GDM1 (cell line): ENCODE measurements at regions not wholly inside any gene's neighbourhood (a gene's known extent, or its start where the extent isn't known, plus 50 kb on each side); places are given as distances from the start of the nearest gene placed in this dataset.
"Not testable (repeated sequence)": the region's sequence is repeated elsewhere in the genome, so short reads cannot be mapped to it uniquely, and the experiment has no call there.

Experiments used
- DNase-seq: peaks from one replicate; lab custom pipeline; 2025; lab: John Stamatoyannopoulos, UW

DNA sequence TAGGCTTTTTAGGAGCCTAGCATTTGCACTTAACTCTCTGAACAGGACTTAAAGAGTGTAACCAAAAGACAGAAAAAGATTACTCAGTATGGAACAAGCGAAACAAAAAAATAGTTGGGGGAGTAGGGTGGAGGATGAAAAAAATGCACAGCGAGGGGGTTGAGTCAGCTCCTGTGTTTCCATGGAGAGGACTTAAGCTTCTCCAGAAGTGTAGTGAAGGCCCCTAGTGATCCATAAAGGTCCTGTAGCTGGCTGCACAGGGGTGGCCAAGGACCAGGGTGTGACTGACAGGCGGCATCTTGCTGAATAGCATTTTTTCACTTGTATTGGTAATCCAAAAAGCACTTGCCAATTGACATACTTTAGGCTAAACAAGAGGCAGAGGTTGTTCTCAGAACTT, 533.9 kb downstream of the RFPL4B start:
- no peak for DNase-seq

DNA sequence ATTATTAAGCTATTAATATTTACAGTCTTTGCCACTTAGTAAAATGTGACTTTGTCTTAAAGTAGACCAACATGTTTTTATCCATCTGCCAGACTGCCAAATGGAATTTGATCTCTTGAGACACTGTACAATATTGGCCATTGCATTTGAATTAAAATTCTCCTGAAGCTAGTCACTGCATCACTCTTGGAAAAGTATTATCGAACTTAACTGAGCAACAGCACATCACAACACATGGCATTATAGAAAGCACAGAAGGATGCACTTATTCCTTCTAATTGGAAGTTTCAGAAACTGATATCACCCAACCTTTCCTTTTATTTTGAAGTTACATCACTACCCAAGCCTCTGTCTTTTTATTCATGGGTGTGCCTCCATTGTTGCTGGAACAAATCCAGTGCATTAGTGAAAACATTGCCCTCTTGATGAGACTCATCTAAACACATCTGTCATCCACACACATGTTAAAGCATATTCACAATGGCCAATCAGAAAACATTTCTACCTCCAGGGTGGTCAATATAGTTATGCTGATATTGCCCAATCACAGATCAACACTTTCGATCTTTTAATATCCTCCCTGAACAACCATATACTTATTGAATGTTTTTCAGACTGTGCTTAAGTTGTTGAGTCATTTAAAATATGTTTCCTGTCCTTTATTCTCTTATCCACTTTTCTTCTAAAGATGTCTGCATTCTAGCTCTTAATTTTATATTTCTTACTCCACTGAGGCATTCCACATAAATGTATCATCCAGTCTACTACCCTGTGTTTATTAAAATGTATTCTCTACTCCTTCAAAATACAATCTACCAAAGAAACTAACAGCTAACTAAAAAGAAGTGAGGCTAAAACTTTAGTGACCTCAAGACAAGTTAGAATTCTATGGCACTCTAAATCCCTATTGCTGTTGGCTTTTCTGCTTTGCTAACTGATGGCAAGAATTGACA, 535.0 kb downstream of the RFPL4B start:
- DNase-seq: no peak

DNA sequence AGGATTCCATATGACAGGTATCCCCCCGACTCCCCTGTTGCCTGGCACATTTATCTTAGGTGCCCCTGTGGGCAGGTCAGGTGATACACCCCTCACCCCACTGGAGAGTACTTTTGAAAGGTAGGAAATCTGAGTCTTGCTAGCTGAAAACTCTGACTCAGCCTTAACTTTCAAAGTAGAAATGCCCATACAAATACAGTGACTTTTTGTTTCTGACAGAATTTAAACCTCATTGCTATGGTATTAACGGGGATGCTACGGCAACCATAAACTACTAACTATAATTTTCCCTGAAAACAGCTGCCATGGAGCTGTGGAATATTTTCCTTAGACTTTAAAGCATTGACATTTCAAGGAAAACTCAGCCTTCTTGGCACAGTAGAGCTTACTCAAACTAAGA, 536.0 kb downstream of the RFPL4B start:
- no peak for DNase-seq

DNA sequence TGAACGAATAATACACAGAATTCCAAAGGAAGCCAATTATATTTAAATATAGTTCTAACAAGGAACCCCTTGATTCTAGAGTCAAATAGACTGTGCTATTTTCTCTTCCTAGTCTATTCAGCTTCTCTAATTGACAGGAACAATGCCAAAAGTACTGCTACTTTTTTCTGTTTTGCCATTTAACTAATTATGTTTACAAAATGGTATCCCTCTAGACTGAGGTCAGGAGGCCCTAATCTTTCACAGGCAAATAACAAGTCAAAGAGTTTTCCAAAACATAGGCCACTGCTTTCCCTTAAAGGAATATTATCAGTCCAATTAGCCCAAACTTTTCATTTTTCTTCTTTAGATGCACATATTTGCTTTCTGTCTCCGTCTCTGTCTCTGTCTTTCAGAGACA, 539.3 kb downstream of the RFPL4B start:
- DNase-seq: no peak

DNA sequence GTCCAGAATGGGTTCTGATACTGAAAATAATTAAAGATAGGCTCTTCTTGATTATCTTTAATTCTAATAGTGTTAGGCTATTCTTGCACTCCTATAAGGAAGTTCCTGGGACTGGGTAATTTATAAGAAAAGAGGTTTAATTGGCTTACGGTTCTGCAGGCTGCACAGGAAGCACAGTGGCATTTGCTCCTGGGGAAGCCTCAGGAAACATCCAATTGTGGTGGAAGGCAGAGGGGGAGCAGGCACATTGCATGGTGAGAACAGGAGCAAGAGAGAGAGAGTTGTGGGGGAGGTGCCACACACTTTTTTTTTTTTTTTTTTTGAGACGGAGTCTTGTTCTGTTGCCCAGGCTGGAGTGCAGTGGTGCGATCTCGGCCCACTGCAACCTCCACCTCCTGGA, 540.3 kb downstream of the RFPL4B start:
- not testable (repeated sequence) for DNase-seq

DNA sequence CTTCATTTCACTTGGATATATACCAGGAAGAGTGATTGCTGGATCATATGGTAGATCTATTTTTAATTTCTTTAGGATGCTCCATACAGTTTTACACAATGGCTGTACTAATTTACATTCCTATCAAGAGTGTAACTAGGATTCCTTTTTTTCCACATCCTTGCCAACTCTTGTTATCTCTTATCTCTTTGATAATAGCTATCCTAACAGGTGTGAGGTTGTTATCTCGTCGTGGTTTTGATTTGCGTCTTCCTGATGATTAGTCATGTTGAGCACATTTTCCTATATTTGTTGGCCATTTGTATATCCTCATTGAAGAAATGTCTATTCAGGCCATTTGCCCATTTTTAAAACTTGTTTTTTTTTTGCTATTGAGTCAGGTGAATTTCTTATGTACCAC, 552.4 kb downstream of the RFPL4B start:
- no peak for DNase-seq

DNA sequence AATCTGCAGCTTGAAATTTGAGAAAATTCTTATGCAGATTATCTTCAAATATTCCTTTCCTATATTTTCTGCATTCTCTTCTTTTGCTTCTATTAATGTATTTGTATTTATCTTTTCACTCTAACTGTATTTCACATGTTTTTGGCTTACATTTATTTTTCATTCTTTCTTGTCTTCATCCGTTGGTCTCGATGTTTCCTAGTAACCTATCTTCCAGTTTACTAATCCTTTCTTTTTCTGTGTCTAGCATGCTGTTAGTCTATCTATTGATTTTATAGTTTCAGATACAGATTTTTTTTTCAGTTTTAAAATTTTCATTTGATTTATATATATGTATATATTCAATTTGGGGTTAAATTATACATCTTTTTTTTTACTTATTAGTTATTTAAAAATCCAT, 556.2 kb downstream of the RFPL4B start:
- DNase-seq: no peak

DNA sequence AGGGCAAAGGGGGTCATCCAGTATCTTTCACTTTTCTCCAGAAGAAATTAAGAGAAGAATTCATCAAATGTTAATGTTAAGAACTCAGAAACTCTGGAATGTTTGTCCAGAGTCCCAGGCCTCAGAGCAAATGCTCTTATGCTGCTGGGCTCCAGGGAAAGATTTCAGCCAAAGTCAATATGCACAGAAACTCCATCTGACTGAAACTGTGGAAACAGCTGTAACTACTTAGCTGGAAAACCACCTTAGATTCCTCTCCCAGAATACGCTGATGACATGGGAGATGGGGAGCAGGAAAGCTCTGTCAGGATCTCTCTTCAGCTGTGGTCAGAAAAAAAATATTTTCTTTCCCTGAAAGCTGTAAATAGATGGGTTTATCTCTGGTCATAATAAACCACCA, 559.6 kb downstream of the RFPL4B start:
- DNase-seq: no peak

DNA sequence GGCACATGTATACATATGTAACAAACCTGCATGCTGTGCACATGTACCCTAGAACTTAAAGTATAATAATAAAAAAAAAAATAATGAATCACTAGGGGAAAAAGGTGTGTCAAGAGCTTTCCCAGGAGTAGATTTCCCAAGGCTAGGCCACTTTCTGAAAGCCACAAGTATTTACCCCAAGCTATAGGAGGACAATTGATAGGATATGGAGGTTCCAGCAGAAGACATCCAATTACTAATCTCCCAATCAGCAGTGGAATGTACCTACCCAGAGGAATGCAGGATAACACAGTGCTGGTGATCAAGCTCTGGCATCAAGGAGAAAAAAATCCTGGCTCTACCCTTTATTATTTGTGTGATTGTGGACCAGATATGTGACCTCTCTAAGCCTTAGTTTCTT, 562.7 kb downstream of the RFPL4B start:
- no peak for DNase-seq

DNA sequence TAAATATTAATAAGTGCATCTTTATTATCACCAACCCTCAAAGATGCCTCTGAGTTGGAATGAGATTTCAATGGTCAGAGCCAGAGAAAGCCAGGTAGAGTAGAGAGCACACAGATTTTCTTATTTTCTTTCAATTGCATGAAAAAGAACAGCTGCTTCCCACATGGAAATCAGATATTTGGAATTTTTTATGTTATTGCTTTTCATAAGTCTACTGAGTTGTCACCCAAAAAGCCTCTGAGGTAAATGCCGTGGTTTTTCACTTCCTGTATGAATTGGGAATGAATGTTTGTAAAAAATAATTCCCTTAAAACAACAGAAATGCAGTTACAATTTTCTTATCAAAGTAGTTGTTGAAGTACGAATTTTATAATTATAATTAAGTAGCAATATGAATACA, 563.1 kb downstream of the RFPL4B start:
- DNase-seq: no peak

DNA sequence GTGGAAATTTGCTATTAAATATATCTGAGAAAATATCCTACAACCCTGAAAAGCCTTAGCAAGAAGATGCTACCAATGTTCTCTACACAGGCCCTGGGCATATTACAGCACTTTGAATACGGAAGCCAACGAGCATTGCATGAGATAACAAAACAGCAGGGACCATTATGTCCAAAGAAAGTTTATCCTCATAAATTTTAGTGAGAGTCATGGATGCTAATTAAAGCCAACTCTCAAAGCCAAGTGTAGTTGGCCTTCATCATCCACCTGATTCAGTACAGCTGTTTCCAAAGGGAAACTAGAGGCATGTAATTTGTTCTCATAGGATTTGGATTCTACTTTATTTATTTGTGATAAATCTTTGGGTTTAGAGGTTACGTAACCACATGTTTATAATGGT, 564.8 kb downstream of the RFPL4B start:
- no peak for DNase-seq

DNA sequence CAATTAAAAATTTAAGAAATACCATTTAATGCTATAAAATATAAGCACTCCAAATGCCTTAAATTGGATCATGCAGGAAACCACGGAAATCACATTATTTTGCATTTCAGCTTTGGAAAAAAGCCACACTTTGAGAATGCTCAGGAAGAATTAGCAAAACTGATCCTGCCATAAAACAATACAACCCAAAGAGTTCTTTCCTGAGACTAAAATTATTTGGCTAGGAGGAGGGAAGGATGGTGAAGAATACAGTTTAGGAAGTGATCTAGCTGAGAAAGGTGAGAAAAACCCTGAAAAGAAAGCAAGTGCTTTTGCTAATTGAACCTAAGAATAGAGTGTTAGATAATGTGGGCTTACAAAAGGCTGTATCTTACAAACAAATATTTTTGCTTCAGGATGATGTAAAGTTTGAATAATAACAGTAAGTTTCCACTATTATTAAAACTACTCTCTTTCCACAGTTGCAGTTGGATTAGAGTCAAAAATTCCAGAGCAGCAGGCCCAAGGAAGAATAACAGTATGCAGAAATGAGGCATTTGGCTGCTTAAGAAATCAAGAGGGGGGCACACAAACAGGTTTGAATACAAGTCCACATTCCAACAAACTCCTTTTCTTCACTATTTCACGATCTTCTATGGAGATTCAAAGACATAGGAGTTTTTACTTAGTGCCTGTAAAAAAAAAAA, 565.4 kb downstream of the RFPL4B start:
- DNase-seq: no peak

DNA sequence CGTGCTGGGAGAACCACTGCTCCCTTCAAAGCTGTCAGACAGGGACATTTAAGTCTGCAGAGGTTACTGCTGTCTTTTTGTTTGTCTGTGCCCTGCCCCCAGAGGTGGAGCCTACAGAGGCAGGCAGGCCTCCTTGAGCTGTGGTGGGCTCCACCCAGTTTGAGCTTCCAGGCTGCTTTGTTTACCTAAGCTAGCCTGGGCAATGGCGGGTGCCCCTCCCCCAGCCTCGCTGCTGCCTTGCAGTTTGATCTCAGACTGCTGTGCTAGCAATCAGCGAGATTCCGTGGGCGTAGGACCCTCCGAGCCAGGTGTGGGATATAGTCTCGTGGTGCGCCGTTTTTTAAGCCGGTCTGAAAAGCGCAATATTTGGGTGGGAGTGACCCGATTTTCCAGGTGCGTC, 572.6 kb downstream of the RFPL4B start:
- DNase-seq: not testable (repeated sequence)

DNA sequence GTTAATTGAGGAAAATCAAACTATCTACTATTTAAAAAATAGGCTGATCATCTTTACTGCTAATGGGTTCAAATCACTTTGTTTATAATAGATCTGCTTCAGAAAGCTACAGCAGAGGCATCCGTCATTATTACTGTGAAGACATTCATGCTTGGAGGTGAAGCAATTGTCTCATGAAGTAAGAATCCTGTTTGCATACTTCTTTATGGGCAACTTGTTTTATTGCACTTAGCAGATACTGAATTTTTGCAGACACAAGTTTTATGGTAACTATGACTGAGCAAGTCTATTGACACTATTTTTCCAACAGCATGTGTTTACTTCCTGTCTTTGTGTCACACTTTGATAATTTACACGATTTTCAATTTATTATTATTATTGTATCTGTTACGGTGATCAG, 573.9 kb downstream of the RFPL4B start:
- no peak for DNase-seq

DNA sequence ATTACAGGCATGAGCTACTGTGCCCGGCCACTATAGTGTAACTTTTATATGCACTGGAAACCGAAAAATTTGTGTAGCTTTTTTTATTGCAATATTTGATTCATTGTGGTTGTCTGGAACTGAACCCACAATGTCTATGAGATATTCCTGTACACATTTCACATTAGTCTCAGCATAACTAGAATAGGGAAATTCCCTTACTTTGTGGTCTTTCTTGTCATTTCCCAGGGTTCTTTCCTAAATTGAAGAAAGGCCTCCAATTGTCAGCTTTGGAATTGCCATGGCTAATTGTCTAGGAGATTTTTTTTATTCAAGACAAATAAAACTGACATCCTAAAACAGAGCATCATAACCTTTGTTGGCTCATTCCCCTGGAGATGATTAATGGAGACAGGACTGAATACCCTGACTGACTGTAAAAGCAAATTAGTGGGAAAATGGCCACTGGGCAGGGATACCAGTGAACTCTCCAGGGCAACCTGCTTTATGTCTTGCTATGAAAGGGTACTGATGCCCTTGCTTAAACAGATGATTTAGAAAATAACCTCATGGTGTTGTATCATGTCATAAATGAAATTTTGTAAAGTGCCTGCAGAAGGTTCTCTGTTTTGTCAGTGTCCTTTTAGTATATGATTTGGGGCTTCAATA, 576.9 kb downstream of the RFPL4B start:
- no peak for DNase-seq

DNA sequence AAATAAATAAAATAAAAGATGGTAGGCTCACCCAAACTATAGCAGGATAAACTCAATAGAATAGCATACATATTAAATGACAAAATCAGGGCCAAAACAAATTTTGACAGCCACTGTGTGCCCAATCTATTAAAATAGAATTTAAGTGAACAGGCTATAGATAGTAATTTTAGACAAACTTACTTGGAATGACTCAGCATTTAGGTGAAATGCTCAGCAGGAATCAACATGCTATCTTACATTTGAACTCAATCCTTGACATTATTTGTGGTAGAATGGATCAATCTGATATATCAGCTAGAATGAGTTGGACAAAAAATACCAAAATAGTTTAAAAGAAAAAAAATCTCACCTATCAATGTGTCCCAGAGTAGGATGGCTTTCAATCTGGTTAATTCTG, 578.6 kb downstream of the RFPL4B start:
- DNase-seq: no peak

DNA sequence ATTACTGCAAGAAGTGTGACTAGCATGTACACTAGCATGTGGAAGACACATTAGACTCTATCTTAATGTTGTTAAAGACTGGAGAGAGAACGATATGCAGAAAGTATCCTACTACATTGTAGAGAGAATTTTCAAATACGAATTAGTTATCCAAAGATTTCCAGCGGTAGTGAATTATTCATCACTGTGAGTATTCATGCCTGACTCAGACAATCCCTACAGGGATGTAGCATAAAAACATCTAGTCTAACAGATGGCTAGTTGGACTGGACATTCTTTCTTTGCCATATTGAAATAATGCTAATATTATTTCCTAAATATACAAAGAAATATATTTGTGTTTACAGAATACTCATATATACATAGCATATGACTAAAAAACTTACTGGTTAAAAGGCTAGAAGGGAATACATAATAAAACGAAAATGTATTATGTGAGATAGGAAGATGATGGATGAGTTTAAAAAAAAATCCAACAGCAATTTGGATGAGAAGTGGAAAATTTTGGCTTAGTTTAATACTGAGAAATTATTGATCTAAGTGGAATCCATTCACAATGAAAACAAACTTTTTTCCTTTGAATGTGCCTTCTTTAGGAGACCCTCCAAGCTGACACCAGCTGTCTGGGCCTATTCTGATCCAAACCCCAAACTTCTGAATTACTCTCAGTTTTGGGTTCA, 580.7 kb downstream of the RFPL4B start:
- no peak for DNase-seq

DNA sequence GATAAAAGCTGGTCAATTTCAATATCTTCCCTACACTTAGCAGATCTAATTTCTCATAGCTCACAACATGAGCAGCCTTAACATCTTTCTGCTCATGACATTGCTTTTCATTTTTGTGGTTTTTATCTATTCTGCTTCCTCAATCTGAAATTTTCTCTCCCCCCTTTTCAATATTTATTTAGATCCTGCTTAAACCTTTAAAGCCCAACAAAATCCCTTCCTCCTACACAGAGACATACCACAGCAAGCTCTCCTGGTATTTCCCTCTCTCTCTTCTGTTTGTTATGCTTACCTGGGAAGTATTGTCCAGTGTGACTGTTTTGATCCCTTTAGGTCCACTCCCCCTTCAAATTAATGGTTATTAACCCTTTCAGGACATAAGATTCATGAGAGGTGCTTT, 582.5 kb downstream of the RFPL4B start:
- DNase-seq: no peak

DNA sequence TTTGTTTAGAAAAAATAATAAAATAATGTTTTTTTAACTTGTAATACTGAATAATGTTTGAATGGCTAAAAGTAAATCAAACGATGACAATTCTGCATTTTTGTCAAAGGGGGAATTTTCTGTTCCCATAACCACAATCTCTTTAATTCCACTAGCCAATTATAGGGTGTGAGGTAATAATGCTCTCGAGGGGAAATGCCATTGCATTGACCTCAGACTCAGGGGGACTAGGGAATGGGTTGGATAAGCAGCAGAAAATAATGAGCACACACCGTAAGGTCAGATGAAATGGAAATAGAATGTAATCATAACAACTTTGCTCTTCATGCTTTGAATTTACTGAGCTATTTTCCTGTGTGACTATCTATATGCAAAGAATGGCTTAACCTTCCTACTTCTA, 584.7 kb downstream of the RFPL4B start:
- DNase-seq: no peak

DNA sequence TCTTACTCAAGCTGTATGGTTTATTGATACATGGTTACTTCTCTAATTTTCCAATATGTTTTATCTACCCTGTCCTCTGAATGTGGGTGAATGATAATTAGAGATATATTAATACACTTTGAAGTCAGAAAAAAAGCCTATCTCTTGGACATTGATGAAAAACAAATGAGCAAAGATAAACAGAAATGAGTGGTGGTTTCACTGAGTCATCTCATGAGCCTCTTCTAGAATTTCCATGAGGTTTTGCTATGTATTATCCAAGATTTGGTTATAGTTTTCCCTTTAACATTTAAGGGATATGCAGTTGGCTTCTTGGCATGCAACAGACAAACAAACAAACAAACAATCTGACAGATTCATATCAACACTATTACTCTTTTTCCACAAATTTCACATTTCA, 586.8 kb downstream of the RFPL4B start:
- no peak for DNase-seq

DNA sequence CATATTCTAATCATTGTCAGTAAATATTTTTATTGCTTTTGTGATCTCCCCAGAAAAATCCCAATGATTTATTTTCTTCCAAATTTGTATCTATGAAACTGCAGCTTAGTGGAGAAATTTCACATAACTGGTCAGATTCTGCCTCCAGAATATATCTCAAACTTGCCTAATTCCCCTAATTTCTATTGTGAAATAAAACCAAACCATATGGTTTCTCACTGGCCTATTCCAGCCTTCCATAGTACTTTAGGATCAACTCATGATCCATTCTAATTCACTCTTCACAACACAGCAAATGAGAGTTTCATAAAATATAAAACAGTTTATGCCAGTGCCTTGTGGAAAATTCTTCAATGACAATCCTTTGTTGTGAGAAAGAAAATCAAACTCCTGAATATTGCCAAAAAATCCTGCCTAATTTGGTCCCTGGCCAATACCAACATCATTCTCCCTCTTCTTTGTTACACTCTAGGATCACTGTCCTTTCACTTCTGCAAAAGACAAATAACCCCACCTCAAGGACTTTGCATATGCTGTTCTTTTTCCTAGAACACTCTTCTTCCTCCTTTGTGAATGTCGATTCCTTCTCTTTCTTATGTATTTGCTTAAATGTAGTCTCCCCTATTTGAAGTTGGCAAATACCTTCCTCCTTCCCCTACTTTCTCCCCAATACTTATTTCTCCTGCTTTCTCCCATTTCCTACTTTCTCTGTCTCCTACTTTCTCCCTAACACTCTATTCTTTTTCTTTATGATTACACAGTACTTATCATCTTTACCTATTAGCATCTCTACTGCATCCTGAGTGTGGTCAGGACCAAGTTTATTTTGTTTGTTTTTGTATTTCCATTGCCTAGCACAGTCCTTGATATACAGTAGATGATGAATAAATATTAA, 587.5 kb downstream of the RFPL4B start:
- DNase-seq: no peak
